ENCODE measurements at regions not wholly inside any gene's neighbourhood (a gene's known extent, or its start where the extent isn't known, plus 50 kb on each side); places are given as distances from the start of the nearest gene placed in this dataset.
A peak's percentile ranks its signal among the peaks of the same experiment; 100 is the strongest.

GRCh38 chr9:129368444-129368978 lies 190.4 kb upstream of the IER5L start:
- TF ChIP-seq CTCF (IDR thresholded peaks at IDR 0.05) (no peak), ZFX (IDR thresholded peaks at IDR 0.05; ENCODE audit: borderline replicate concordance) (no peak)
- H3K27ac ChIP-seq: no peak overlapping the region

GRCh38 chr9:129367287-129367686 lies 189.2 kb upstream of the IER5L start:
- no peak overlapping the region for H3K27ac ChIP-seq
- TF ChIP-seq ZFX (IDR thresholded peaks at IDR 0.05; ENCODE audit: borderline replicate concordance) (no peak), CTCF (IDR thresholded peaks at IDR 0.05) (no peak)

GRCh38 chr9:129365196-129365595 lies 187.1 kb upstream of the IER5L start:
- TF ChIP-seq CTCF (IDR thresholded peaks at IDR 0.05) (no peak), ZFX (IDR thresholded peaks at IDR 0.05; ENCODE audit: borderline replicate concordance) (no peak)
- no peak overlapping the region for H3K27ac ChIP-seq

GRCh38 chr9:129363216-129363873 lies 185.3 kb upstream of the IER5L start:
- no peak overlapping the region for H3K27ac ChIP-seq
- TF ChIP-seq ZFX (IDR thresholded peaks at IDR 0.05; ENCODE audit: borderline replicate concordance): no peak
- TF ChIP-seq CTCF (IDR thresholded peaks at IDR 0.05): no peak

GRCh38 chr9:129362287-129363000 lies 184.4 kb upstream of the IER5L start:
- H3K27ac ChIP-seq: peak overlapping the region; percentile 23; the same call in 1 of the 2 replicates
- peak; percentile 48 for TF ChIP-seq CTCF (IDR thresholded peaks at IDR 0.05)
- TF ChIP-seq ZFX (IDR thresholded peaks at IDR 0.05; ENCODE audit: borderline replicate concordance): no peak

GRCh38 chr9:129361196-129361595 lies 183.1 kb upstream of the IER5L start:
- H3K27ac ChIP-seq: peak overlapping the region; percentile 23; the same call in 1 of the 2 replicates
- no peak for TF ChIP-seq ZFX (IDR thresholded peaks at IDR 0.05; ENCODE audit: borderline replicate concordance)
- TF ChIP-seq CTCF (IDR thresholded peaks at IDR 0.05): no peak

Measured in 22Rv1 (cell line).